Left cardiac atrium (tissue), 4 donors: ENCODE measurements at regions not wholly inside any gene's neighbourhood (a gene's known extent, or its start where the extent isn't known, plus 50 kb on each side); places are given as distances from the start of the nearest gene placed in this dataset.
A peak's percentile ranks its signal among the peaks of the same experiment; 100 is the strongest.
"Not testable (repeated sequence)": the region's sequence is repeated elsewhere in the genome, so short reads cannot be mapped to it uniquely, and the experiment has no call there.

ENCODE experiments used
- ATAC-seq, 2 donors: fragments of 200-7000 bp; cut with Tn5 transposase; one replicate each; pipeline ENCODE4 v1.9.1; 2020; ENCODE audit warnings: mild to moderate bottlenecking in 2 of 2, moderate library complexity in 2 of 2
- DNase-seq: peaks from one replicate; pipeline ENCODE4 v3.0.0-alpha.2; 2020
- intact Hi-C, 2 donors: fragments of 100-400 bp; cut with DNase I; formaldehyde crosslinking; loops; one replicate each; pipeline versions ENCODE4 v1.14.1 to v1.15.1; 2022 to 2023
- donor health status: DM: no; HTN: yes; CAD: no.
- donor health status: DM: no; HTN: yes; CAD: no; lungs with severe emphysema.
- donor health status: DM: yes; HTN: yes; CAD: no.
- donor health status: Dilated cardiomyopathy.

DNA sequence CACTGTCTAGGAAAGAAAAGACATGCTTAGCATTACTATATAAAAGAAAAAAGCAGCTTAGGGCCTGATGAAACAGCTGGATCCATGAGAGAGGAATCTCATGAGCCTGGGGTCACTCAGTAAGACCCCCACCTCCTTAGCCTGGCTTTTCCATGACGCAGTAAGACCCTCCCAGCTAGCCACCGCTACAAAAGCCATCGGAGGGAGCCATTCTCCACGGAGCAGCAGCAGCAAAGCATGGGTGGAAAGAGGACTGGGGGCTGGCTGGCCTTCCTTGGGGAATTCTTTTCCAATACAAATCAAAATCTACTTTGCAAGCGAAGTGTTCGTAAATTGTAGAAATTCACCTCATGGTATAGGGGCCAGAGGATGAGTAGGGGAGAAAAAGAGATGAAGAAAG is 91.8 kb downstream of the SOD2 start:
- DNase-seq (no peak), ATAC-seq (no peak)
- intact Hi-C loops, result no loop called here

- DNase-seq (no peak), ATAC-seq (peak; percentile 34 to 81)
- intact Hi-C loops, result no loop called here
Observed at GRCh38 chr6:159595173-159595572, 97.9 kb downstream of the SOD2 start.

- intact Hi-C loops, result no loop called here
- peak in 1 of 2 donors; percentile 89 for ATAC-seq
- DNase-seq, result no peak
Observed at GRCh38 chr6:159594750-159595117, 98.3 kb downstream of the SOD2 start.

- DNase-seq (no peak), ATAC-seq (peak in 1 of 2 donors; percentile 32)
- intact Hi-C loops, result no loop called here
Observed at GRCh38 chr6:159594106-159594749, 98.8 kb downstream of the SOD2 start.

GRCh38 chr6:159590835-159591234 is 102.2 kb downstream of the SOD2 start:
- intact Hi-C loops, result no loop called here
- no peak for DNase-seq
- no peak for ATAC-seq

- DNase-seq (no peak), ATAC-seq (no peak)
- intact Hi-C loops, result no loop called here
Observed at GRCh38 chr6:159586684-159587083, 106.4 kb downstream of the SOD2 start.

DNA sequence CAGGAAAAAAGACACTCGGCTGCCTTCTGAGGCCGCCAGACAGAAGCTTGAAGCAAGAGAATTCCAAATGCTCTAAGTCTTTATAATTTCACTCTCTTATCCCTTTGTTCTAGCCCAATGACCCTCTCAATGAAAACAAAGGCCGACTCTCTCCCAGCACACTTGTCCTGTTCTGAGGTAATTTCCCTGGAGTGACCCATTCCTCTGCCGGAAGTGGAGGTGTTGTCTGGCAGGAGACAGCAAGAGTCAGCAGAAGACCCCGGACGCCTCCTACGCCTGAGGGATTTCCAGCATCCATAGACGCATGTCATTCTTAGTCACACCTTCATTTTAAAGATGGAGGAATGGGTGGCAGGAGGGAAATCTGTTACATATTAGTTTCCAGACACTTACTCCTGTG is 110.3 kb downstream of the SOD2 start:
- no peak for ATAC-seq
- intact Hi-C loops, result no loop called here
- DNase-seq, result no peak

- peak in 1 of 2 donors; percentile 41 for ATAC-seq
- intact Hi-C loops, result no loop called here
Observed at GRCh38 chr6:159578629-159579028, 114.4 kb downstream of the SOD2 start.

DNA sequence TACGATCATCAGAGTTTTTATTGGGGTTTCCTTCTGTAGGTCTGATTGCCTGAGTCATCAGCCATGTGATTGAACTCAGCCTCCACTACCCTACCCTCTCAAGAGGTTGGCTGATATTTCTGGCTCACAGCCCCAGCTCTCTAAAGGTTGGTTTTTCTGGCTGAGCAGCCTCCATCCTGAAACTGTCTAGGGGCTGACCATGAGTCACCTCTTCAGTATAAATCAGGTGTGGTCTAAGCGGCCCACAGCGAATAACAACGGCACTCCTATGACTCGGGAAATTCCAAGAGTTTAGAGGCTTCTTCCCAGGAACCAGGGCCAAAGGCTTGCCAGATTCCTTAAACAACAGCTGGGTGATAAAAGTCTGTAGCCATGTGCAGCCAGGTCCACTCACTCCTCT is 115.5 kb downstream of the SOD2 start:
- ATAC-seq (no peak), DNase-seq (no peak)
- intact Hi-C loops, result no loop called here

More at GRCh38 chr6:159578629-159579028, 114.4 kb downstream of the SOD2 start:
- DNase-seq, result no peak

GRCh38 chr6:159572439-159573110 is 120.5 kb downstream of the SOD2 start:
- ATAC-seq, result no peak
- DNase-seq, result no peak
- intact Hi-C loops, result no loop called here

- ATAC-seq (no peak), DNase-seq (no peak)
- intact Hi-C loops, result no loop called here
Observed at GRCh38 chr6:159565181-159565710, 127.8 kb downstream of the SOD2 start.

DNA sequence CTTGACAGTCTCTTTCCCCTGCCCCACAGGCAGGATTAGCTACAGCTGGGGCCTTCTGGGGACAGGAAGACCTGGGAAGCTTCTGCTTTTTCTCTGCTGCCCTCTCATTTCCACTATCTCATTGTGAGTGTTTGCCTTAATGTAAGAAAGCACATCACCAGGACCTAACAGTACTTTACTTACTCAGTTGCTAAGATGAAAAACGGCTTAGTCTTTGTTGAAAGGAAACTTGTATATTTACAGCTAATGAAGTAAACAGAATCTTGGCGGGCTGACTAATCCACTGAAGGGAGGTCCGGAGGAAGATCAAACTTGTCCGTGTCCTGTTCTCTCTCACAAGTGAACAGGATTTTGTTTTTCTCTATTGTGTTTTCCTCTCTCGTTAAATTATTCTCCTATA is 128.6 kb downstream of the SOD2 start:
- no peak for DNase-seq
- no peak for ATAC-seq
- intact Hi-C loops, result no loop called here

DNA sequence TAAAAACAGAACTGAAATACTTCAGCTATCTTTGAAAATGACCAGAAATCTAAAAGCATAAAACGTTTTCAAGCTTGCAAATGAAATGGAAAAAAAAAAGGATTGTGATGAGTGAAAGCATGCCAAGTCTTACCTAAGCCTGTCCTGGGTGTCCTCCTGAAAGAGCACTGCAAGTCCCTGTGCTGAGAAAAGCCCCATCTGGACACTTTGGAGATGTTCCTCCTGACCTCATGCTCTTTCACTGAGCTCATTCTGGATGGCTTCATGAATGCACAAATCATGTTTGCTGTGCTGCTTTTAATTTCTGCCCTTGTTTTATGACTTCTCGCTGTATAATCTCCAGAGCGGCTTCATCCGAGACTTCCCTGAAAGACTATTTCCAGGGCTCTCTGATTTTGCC is 136.0 kb downstream of the SOD2 start:
- ATAC-seq, result no peak
- DNase-seq, result no peak
- intact Hi-C loops, result no loop called here

- no peak for ATAC-seq
- intact Hi-C loops, result no loop called here
- DNase-seq, result no peak
Observed at GRCh38 chr6:159555082-159555875, 137.8 kb downstream of the SOD2 start.

GRCh38 chr6:159541296-159541695 is 151.7 kb downstream of the SOD2 start:
- intact Hi-C loops, result no loop called here
- DNase-seq, result no peak
- no peak for ATAC-seq

DNA sequence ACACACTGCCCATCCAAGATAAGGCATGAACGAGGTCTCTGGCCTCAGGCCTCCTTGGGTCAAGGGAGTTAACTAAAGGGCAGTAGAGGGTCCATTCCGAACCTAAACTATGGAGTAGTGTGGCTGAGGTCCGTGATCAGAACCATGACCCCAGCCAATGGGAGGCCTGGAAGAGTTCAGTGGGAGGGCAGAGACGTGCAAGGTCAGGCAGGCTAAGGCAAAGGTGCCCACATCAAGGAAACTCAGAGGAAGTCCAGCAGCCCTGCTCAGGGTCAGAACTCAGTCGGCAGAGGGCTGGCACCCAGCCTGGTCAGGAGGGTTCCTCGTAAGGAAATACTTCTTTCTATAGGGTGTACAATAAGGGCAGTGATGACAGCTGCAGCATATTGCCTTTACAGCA is 152.2 kb downstream of the SOD2 start:
- DNase-seq, result no peak
- no peak for ATAC-seq
- intact Hi-C loops, result no loop called here

DNA sequence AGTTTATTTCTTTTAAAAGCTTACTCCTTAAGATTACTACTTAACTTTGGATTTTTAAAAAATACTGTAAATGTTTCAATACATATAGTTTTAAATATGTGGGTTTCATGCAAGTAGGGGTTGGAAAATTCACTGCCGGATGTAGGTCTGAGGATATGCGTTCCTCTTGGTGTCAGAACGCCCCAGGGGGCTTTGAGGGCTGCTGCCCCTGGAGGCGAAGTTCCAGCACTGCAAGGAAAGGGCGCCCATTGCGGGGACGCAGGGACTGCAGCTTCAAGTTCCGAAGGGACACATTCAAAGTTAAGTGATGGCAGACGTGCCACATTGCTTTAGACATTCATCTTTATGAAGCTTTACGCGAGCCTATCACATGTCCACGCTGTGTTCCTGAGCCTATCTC is 152.9 kb downstream of the SOD2 start:
- DNase-seq, result no peak
- intact Hi-C loops, result no loop called here
- ATAC-seq, result no peak

GRCh38 chr6:159538031-159538430 is 155.0 kb downstream of the SOD2 start:
- intact Hi-C loops, DNase-seq, ATAC-seq: not testable (repeated sequence)

DNA sequence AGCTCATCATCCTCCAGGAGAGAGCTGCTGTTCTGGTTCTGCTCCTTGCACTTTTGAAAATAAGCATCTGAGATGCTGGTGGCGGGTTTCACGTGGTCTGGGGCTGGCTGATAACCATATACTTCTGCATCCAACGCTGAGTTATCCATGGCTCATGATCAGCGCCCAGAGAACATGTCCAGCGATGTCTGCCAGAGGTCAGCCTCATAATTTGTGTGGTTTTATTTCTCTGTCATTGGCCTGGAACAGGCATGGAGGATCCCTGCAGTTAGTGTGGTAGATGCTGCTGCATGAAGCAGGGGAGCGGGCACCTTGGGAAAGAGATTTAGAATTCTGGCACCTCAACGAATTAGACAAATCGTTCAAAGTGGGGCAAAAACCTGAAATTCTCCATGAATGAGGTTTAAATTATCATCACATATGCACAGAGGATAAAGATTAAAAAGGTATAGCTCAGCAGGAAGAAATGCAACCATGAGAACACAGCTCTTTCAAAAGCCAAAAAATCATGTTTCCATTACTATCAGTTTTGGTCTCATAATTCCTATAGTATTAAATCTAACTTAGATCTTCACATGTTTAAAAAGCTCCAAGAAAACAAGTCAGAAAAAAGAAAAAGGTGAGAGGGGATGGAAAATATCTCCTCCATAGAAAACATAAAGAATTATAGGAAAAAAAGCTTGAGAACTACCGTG is 157.2 kb downstream of the SOD2 start:
- ATAC-seq (no peak), DNase-seq (no peak)
- intact Hi-C loops, result no loop called here

DNA sequence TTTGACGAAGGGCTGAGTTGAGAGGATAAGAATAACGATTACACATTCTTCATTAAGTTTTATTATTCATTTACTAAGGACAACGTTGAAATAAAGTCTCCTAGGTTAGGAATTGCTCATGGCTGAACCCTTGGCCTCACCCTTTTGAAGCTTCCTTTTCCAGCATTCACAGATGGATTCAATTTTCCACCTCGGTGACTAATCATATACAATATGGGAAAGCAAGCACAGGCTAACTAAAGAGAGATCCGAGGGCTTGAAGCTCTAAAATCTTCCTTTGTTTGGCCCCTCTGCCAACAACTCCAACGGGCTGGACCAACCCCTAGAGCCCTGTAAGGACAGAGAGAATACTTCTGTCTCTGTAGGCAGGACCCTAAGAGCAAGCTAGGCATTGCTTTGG is 159.5 kb downstream of the SOD2 start:
- DNase-seq (no peak), ATAC-seq (no peak)
- intact Hi-C loops, result no loop called here
